ENCODE measurements at regions not wholly inside any gene's neighbourhood (a gene's known extent, or its start where the extent isn't known, plus 50 kb on each side); places are given as distances from the start of the nearest gene placed in this dataset.

DNA sequence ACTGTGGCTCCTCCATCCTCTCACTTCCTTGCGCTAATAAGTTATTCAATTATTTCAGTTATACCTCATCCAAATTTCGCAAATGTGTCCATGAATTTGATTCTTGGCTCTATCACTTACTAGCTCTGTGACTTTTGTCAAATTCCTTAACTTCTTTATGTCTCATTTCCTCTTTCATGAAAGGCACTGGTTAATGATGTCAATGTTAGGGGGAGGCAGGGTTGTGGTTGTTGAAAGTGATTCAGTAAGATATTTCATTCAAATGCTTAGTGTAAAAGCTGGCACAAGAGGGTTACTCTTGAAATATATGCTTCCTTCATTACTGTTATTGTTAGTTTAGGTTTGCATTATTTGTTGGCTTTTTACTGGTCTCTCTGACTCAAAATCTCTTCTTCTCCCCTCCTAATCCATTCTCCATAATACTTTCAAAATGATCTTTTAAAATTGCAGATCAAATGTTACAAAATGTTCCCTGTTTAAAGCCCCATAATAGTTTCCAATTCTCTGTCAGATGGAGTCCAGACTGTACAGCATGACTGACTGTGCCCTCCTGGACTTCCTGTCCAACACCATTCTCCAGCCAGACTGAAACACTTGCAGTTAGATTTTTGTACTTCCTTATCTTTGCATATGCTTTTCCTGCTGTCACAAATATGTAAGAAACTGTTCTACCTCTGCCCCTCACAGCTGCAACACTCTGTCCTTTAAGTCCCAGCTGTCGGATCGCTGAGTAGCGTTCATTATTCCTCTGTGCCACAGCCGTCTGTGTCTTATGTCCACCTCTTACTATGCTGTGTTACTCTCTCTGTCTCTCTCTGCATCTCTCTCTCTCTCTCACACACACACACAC is 510.6 kb upstream of the RAG2 start:
- H3K9me3 Mint-ChIP-seq, result peaks cover 2% of the 10 kb centered on the region

DNA sequence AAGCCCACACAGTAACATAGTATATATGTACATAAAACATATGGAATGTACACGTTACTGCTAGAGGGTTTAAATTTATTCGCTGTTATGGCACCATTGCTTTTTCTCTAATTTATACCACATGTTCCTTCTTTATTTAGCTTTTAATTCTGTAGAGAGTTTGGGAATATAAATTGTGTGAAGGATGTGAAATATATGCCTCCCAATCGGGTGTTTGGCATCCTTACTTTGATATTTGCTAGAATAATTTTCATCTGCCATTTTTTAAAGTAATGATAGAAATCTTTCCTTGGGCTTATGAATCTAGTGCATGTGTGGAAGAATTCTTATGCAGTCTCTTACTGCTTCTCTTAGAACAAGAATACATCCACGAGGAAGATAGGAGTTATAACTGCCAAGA is 509.8 kb upstream of the RAG2 start:
- Mint-ChIP-seq H3K4me3 (no peak overlapping the region), H3K27ac (no peak overlapping the region), H3K36me3 (ENCODE audit: low read depth) (no peaks in the 10 kb centered on the region), H3K27me3 (no peaks in the 10 kb centered on the region), H3K9me3 (peaks cover 5% of the 10 kb centered on the region), H3K4me1 (ENCODE audit: low read depth) (no peaks in the 10 kb centered on the region)
- no peak for DNase-seq

More for the DNA sequence above, 510.6 kb upstream of the RAG2 start:
- Mint-ChIP-seq H3K4me3 (no peak overlapping the region), H3K27ac (no peak overlapping the region), H3K4me1 (ENCODE audit: low read depth) (no peaks in the 10 kb centered on the region), H3K36me3 (ENCODE audit: low read depth) (no peaks in the 10 kb centered on the region), H3K27me3 (no peaks in the 10 kb centered on the region)
- DNase-seq, result no peak

DNA sequence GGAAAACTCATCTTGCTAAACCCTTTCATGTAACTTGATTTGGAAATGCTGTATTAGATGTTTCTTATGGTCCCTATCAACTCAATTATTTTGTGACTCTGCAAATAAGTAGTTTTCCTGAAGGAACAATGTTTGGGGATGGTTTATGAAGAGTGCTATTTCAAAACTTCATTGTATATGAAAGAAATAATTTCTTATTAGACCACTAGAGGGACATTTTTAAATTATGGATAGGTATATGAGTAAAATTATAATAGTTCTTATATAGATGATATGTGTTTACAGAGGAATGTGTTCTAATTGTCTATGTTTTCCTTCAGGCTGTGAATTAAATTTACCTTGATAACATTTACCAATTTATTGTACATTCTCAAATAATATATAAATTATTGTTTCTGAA is 509.4 kb upstream of the RAG2 start:
- Mint-ChIP-seq H3K27ac (no peak overlapping the region), H3K4me1 (ENCODE audit: low read depth) (no peaks in the 10 kb centered on the region), H3K27me3 (no peaks in the 10 kb centered on the region), H3K36me3 (ENCODE audit: low read depth) (no peaks in the 10 kb centered on the region), H3K4me3 (no peak overlapping the region), H3K9me3 (peaks cover 5% of the 10 kb centered on the region)
- no peak for DNase-seq

DNA sequence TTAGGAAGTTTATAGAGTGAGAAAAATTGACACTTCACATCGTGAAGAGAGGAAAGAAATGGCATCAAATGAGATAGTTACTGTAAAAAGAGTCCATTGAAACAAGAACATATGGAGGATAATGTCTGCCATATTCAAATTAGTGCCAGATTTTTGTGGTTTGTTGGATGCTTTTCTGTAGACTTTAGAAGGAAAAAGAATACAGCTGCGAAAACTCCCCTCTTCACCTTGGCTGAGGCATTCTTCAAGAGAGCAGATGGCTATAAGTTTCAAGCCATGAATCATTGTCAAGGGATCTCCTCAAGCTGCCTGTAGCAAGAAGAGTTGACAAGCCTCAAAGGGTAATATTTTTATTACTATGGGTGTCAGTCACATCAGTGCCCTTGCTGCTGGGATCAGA is 507.4 kb upstream of the RAG2 start:
- no peak overlapping the region for H3K4me3 Mint-ChIP-seq
- no peak for DNase-seq
- no peaks in the 10 kb centered on the region for H3K36me3 Mint-ChIP-seq (ENCODE audit: low read depth)
- no peak overlapping the region for H3K27ac Mint-ChIP-seq
- H3K4me1 Mint-ChIP-seq (ENCODE audit: low read depth), result no peaks in the 10 kb centered on the region
- peaks cover 6% of the 10 kb centered on the region for H3K9me3 Mint-ChIP-seq
- no peaks in the 10 kb centered on the region for H3K27me3 Mint-ChIP-seq

- H3K4me3 Mint-ChIP-seq, result no peak overlapping the region
- H3K36me3 Mint-ChIP-seq (ENCODE audit: low read depth), result no peaks in the 10 kb centered on the region
- DNase-seq, result no peak
- H3K4me1 Mint-ChIP-seq (ENCODE audit: low read depth), result no peaks in the 10 kb centered on the region
- H3K9me3 Mint-ChIP-seq, result peaks cover 6% of the 10 kb centered on the region
- H3K27ac Mint-ChIP-seq, result no peak overlapping the region
- no peaks in the 10 kb centered on the region for H3K27me3 Mint-ChIP-seq
Observed at GRCh38 chr11:37104380-37104779, 506.3 kb upstream of the RAG2 start.

DNA sequence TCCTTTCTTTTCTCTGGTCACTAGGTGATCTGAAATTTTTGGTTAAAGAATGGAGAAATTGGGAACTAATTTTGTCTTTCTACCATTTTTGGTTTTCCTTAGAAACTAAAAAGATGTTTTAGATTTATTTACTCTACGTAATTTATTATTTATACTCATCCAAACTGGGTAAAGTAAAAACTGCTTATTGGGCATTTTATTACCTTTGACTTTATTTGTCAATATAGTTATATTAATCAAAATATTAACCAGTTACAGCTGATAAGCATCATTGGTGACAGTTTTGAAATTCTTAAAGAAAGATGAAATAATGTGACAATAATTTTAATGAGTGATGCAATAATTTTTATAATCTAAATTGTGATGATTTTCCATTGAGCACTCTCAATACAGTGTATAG is 502.0 kb upstream of the RAG2 start:
- Mint-ChIP-seq H3K36me3 (ENCODE audit: low read depth) (no peaks in the 10 kb centered on the region), H3K9me3 (peaks cover 8% of the 10 kb centered on the region), H3K4me1 (ENCODE audit: low read depth) (no peaks in the 10 kb centered on the region), H3K27me3 (no peaks in the 10 kb centered on the region), H3K4me3 (no peak overlapping the region), H3K27ac (no peak overlapping the region)
- no peak for DNase-seq

GRCh38 chr11:37092487-37092886 is 494.5 kb upstream of the RAG2 start:
- no peak overlapping the region for H3K27ac Mint-ChIP-seq
- H3K4me1 Mint-ChIP-seq (ENCODE audit: low read depth), result no peaks in the 10 kb centered on the region
- H3K9me3 Mint-ChIP-seq, result peaks cover 5% of the 10 kb centered on the region
- H3K36me3 Mint-ChIP-seq (ENCODE audit: low read depth), result no peaks in the 10 kb centered on the region
- H3K4me3 Mint-ChIP-seq, result no peak overlapping the region
- no peak for DNase-seq
- H3K27me3 Mint-ChIP-seq, result no peaks in the 10 kb centered on the region

- DNase-seq, result no peak
- no peaks in the 10 kb centered on the region for H3K4me1 Mint-ChIP-seq (ENCODE audit: low read depth)
- no peaks in the 10 kb centered on the region for H3K27me3 Mint-ChIP-seq
- H3K4me3 Mint-ChIP-seq, result no peak overlapping the region
- H3K9me3 Mint-ChIP-seq, result peaks cover 7% of the 10 kb centered on the region
- H3K27ac Mint-ChIP-seq, result no peak overlapping the region
- H3K36me3 Mint-ChIP-seq (ENCODE audit: low read depth), result no peaks in the 10 kb centered on the region
Observed at GRCh38 chr11:37089439-37089838, 491.4 kb upstream of the RAG2 start.

DNA sequence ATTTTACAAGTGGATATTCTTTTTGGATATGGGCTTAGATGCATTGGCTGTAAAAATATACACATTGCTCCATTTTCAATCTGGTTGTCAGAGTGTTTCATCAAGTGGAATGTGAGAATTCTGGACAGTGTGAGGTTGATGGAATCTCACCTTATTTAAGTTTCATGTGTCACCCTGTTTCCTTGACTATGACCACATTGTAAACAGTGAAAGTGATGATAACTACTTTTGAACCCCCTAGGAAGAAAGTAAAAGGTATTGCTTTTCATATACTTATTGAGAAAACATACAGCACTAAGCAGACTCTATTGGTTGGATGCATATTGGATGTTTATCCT is 490.5 kb upstream of the RAG2 start:
- H3K4me1 Mint-ChIP-seq (ENCODE audit: low read depth), result no peaks in the 10 kb centered on the region
- no peak for DNase-seq
- H3K4me3 Mint-ChIP-seq, result no peak overlapping the region
- H3K9me3 Mint-ChIP-seq, result peaks cover 9% of the 10 kb centered on the region
- no peaks in the 10 kb centered on the region for H3K36me3 Mint-ChIP-seq (ENCODE audit: low read depth)
- H3K27ac Mint-ChIP-seq, result no peak overlapping the region
- no peaks in the 10 kb centered on the region for H3K27me3 Mint-ChIP-seq

GRCh38 chr11:37087650-37088572 is 489.9 kb upstream of the RAG2 start:
- Mint-ChIP-seq H3K27me3 (no peaks in the 10 kb centered on the region), H3K36me3 (ENCODE audit: low read depth) (no peaks in the 10 kb centered on the region), H3K27ac (no peak overlapping the region), H3K9me3 (peaks cover 7% of the 10 kb centered on the region), H3K4me3 (no peak overlapping the region), H3K4me1 (ENCODE audit: low read depth) (no peaks in the 10 kb centered on the region)
- DNase-seq, result no peak

DNA sequence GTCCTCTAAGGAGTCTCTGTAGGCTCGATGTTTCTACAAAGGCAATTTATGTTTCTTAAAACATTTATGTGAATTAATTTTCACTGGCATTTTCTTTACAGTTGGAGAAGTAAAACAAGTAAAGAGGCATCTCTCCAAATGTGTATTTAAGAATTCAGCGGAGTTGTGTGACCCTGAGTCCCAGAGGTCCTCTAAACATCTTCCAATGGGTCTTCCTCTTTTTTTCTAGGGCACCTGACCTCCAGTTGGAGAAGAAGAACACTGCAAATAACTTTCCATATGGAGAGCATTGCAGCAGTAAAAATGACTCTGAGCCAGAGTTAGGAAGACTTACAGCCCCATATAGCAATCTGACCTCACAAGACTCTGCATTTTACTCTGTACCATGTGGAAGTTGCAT is 480.5 kb upstream of the RAG2 start:
- Mint-ChIP-seq H3K27ac (no peak overlapping the region), H3K9me3 (peaks cover 4% of the 10 kb centered on the region), H3K36me3 (ENCODE audit: low read depth) (no peaks in the 10 kb centered on the region), H3K4me1 (ENCODE audit: low read depth) (no peaks in the 10 kb centered on the region), H3K27me3 (no peaks in the 10 kb centered on the region), H3K4me3 (no peak overlapping the region)
- no peak for DNase-seq

DNA sequence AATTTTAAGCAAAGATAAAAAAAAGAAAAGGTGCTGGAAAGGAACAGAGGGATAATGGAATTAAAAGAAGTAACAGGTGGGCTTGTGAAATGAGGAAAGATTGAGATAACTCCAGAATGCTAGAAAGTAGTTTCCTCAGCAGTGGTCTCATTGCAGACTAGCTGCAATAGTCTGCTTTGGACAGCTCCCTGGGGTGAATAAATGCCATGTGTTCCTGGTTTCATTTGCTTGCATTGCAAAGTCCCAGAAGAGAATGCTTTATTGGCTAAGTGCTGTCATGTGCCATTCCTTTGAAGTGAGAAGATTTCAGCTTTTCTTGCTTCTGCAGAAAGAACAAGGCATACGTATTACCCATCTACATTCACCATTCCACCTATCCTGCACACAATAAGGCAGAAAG is 478.8 kb upstream of the RAG2 start:
- H3K27me3 Mint-ChIP-seq, result no peaks in the 10 kb centered on the region
- H3K27ac Mint-ChIP-seq, result no peak overlapping the region
- no peaks in the 10 kb centered on the region for H3K4me1 Mint-ChIP-seq (ENCODE audit: low read depth)
- H3K36me3 Mint-ChIP-seq (ENCODE audit: low read depth), result no peaks in the 10 kb centered on the region
- no peak overlapping the region for H3K4me3 Mint-ChIP-seq
- peaks cover 4% of the 10 kb centered on the region for H3K9me3 Mint-ChIP-seq
- no peak for DNase-seq

GRCh38 chr11:37072538-37073055 is 474.6 kb upstream of the RAG2 start:
- Mint-ChIP-seq H3K4me3 (no peak overlapping the region), H3K27me3 (no peaks in the 10 kb centered on the region), H3K9me3 (no peaks in the 10 kb centered on the region), H3K36me3 (ENCODE audit: low read depth) (no peaks in the 10 kb centered on the region), H3K4me1 (ENCODE audit: low read depth) (no peaks in the 10 kb centered on the region), H3K27ac (no peak overlapping the region)
- DNase-seq, result no peak

DNA sequence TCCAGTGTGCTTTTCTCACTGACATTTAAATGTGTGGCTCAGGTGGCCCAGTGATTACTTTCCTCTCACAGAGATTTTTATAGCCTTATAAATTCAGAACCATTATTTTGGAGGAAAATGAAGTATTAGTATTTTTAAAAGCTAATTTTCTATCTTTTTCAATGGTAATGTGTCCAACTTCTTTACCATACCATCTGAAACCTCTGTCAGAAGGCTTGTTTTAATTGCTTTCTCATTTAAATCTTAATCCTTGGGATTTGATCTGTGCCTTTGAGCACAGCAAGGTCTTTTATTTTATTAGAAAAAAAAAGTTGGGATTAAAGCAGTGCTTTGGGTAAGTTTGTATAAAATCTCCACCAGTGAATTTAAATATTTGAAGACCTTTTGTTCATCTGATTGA is 452.3 kb upstream of the RAG2 start:
- DNase-seq, result no peak
- no peaks in the 10 kb centered on the region for H3K36me3 Mint-ChIP-seq (ENCODE audit: low read depth)
- no peaks in the 10 kb centered on the region for H3K4me1 Mint-ChIP-seq (ENCODE audit: low read depth)
- no peak overlapping the region for H3K4me3 Mint-ChIP-seq
- no peaks in the 10 kb centered on the region for H3K9me3 Mint-ChIP-seq
- no peaks in the 10 kb centered on the region for H3K27me3 Mint-ChIP-seq
- H3K27ac Mint-ChIP-seq, result no peak overlapping the region

GRCh38 chr11:37040921-37041320 is 442.9 kb upstream of the RAG2 start:
- peaks cover 4% of the 10 kb centered on the region for H3K9me3 Mint-ChIP-seq
- no peak overlapping the region for H3K27ac Mint-ChIP-seq
- H3K4me1 Mint-ChIP-seq (ENCODE audit: low read depth), result no peaks in the 10 kb centered on the region
- H3K4me3 Mint-ChIP-seq, result no peak overlapping the region
- no peak for DNase-seq
- H3K27me3 Mint-ChIP-seq, result no peaks in the 10 kb centered on the region
- no peaks in the 10 kb centered on the region for H3K36me3 Mint-ChIP-seq (ENCODE audit: low read depth)

Data from activated T-cell treated with anti-CD3 and anti-CD28 coated beads, Interleukin-2, amount 50 U/mL, for 24 hours (primary cell).